Liver (tissue), 3 donors: ENCODE measurements at regions not wholly inside any gene's neighbourhood (a gene's known extent, or its start where the extent isn't known, plus 50 kb on each side); places are given as distances from the start of the nearest gene placed in this dataset.

ENCODE experiments used
- GABPA ChIP-seq, 2 donors: IDR thresholded peaks in 1 of 2; conservative IDR thresholded peaks in 1 of 2; 2 replicates each; pipeline ENCODE4 v1.6.1; 2016; ENCODE audit warnings: antibody characterized with exemption in 2 of 2, mild to moderate bottlenecking in 1 of 2, moderate library complexity in 1 of 2
- JUND ChIP-seq, 2 donors: IDR thresholded peaks; 2 replicates each; pipeline ENCODE4 v1.6.1; 2016; ENCODE audit warnings: antibody characterized with exemption in 2 of 2
- RXRA ChIP-seq, 2 donors: IDR thresholded peaks; 2 replicates each; pipeline ENCODE4 v1.6.1; 2017 to 2018; ENCODE audit warnings: antibody characterized with exemption in 2 of 2, mild to moderate bottlenecking in 1 of 2
- SP1 ChIP-seq: IDR thresholded peaks from 2 replicates; pipeline ENCODE4 v1.6.1; 2018; ENCODE audit warnings: antibody characterized with exemption, mild to moderate bottlenecking
- TAF1 ChIP-seq: conservative IDR thresholded peaks from 2 replicates; pipeline ENCODE4 v1.6.1; 2016; ENCODE audit warnings: antibody characterized with exemption, mild to moderate bottlenecking
- YY1 ChIP-seq: IDR thresholded peaks from 2 replicates; pipeline ENCODE4 v1.6.1; 2016; ENCODE audit warnings: antibody characterized with exemption, mild to moderate bottlenecking
- TF ChIP-seq, protein P1 (sequence below): fragments of 150-350 bp; IDR thresholded peaks from 2 replicates; pipeline ENCODE4 v1.5.1; 2017; ENCODE audit warnings: improper control_type of control experiment, low read depth, low read length; ENCODE audit not compliant: missing input control
- TF ChIP-seq, protein P2 (sequence below): IDR thresholded peaks from 2 replicates; pipeline ENCODE4 v1.6.1; 2016; ENCODE audit warnings: antibody characterized with exemption, mild to moderate bottlenecking
- TF ChIP-seq, protein P3 (sequence below): IDR thresholded peaks from 2 replicates; pipeline ENCODE4 v1.6.1; 2016; ENCODE audit warnings: antibody characterized with exemption
- donor health status: healthy.
- donor health status: healthy.

DNA sequence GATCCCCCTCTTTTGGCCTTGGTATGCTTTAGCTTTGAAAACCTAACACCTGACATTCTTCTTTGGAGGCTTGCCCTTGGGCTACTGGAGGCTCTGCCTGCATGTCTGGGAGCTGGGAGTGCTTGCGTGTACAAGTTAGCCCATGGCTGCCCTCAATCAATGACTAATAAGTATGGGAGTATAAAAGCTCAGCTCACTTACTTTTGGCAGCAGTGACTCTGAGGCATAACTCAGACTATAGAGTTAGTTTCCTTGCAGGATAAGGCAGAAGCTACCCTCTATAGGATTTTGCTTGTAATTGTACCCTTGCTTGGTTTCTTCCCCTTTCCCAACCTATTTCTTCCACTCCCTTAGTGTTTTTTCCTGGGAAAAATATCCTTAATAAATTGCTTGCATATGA, 247.9 kb downstream of the PPP1R2C start:
- TF ChIP-seq, protein P1, sequence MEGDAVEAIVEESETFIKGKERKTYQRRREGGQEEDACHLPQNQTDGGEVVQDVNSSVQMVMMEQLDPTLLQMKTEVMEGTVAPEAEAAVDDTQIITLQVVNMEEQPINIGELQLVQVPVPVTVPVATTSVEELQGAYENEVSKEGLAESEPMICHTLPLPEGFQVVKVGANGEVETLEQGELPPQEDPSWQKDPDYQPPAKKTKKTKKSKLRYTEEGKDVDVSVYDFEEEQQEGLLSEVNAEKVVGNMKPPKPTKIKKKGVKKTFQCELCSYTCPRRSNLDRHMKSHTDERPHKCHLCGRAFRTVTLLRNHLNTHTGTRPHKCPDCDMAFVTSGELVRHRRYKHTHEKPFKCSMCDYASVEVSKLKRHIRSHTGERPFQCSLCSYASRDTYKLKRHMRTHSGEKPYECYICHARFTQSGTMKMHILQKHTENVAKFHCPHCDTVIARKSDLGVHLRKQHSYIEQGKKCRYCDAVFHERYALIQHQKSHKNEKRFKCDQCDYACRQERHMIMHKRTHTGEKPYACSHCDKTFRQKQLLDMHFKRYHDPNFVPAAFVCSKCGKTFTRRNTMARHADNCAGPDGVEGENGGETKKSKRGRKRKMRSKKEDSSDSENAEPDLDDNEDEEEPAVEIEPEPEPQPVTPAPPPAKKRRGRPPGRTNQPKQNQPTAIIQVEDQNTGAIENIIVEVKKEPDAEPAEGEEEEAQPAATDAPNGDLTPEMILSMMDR = no peak
- TF ChIP-seq TAF1 (no peak), YY1 (no peak), RXRA (IDR thresholded peaks at IDR 0.05) (no peak), GABPA (IDR thresholded peaks at IDR 0.05 in 1 of 2, conservative IDR thresholded peaks at IDR 0.05 in 1 of 2) (no peak), JUND (IDR thresholded peaks at IDR 0.05) (no peak), SP1 (no peak)
- TF ChIP-seq, protein P2, sequence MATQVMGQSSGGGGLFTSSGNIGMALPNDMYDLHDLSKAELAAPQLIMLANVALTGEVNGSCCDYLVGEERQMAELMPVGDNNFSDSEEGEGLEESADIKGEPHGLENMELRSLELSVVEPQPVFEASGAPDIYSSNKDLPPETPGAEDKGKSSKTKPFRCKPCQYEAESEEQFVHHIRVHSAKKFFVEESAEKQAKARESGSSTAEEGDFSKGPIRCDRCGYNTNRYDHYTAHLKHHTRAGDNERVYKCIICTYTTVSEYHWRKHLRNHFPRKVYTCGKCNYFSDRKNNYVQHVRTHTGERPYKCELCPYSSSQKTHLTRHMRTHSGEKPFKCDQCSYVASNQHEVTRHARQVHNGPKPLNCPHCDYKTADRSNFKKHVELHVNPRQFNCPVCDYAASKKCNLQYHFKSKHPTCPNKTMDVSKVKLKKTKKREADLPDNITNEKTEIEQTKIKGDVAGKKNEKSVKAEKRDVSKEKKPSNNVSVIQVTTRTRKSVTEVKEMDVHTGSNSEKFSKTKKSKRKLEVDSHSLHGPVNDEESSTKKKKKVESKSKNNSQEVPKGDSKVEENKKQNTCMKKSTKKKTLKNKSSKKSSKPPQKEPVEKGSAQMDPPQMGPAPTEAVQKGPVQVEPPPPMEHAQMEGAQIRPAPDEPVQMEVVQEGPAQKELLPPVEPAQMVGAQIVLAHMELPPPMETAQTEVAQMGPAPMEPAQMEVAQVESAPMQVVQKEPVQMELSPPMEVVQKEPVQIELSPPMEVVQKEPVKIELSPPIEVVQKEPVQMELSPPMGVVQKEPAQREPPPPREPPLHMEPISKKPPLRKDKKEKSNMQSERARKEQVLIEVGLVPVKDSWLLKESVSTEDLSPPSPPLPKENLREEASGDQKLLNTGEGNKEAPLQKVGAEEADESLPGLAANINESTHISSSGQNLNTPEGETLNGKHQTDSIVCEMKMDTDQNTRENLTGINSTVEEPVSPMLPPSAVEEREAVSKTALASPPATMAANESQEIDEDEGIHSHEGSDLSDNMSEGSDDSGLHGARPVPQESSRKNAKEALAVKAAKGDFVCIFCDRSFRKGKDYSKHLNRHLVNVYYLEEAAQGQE = no peak
- TF ChIP-seq, protein P3, sequence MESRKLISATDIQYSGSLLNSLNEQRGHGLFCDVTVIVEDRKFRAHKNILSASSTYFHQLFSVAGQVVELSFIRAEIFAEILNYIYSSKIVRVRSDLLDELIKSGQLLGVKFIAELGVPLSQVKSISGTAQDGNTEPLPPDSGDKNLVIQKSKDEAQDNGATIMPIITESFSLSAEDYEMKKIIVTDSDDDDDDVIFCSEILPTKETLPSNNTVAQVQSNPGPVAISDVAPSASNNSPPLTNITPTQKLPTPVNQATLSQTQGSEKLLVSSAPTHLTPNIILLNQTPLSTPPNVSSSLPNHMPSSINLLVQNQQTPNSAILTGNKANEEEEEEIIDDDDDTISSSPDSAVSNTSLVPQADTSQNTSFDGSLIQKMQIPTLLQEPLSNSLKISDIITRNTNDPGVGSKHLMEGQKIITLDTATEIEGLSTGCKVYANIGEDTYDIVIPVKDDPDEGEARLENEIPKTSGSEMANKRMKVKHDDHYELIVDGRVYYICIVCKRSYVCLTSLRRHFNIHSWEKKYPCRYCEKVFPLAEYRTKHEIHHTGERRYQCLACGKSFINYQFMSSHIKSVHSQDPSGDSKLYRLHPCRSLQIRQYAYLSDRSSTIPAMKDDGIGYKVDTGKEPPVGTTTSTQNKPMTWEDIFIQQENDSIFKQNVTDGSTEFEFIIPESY = no peak
